ENCODE measurements at regions not wholly inside any gene's neighbourhood (a gene's known extent, or its start where the extent isn't known, plus 50 kb on each side); places are given as distances from the start of the nearest gene placed in this dataset.

DNA sequence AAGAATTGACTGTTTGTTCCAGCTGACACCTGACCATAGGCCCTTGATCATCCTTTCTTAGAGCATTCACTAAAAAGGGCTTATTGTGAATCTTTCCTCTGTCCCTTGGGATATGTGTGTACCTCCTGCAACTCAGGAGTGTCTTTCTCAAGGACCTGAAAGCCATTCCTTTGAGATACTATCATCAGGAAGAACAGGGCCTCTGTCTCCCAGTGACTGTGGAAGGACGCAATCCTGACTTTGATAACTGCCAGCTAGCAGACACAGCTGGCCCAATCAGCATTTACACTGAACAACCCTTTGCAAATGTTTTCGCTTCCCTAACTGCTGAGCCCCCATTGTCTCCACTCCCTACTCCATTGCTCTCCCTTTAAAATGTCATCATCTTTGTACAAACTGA, 144.4 kb downstream of the RMI1 start:
- dilution Hi-C loops (cut with MboI; ENCODE audit: extremely low pct_ligation_motif_present, low sequenced_read_pairs), result no loop called here
- no peak for TF ChIP-seq EZH2 (IDR thresholded peaks at IDR 0.05; ENCODE audit: low read length)
- no peak for TF ChIP-seq CTCF (optimal IDR thresholded peaks at IDR 0.05 in 1 of 3, IDR thresholded peaks at IDR 0.05 in 1 of 3, conservative IDR thresholded peaks at IDR 0.05 in 1 of 3; ENCODE audit: extremely low read depth in 1 of 3, insufficient read depth in 2 of 3, low read length in 3 of 3)
- no peak overlapping the region for H3K4me3 ChIP-seq (ENCODE audit: control insufficient read depth in 2 of 3, extremely low read depth in 1 of 3, insufficient read depth in 2 of 3, low read depth in 1 of 3, low read length in 3 of 3)
- H3K9me3 ChIP-seq (ENCODE audit: control insufficient read depth, low read depth, low read length), result no peaks in the 10 kb centered on the region
- H3K79me2 ChIP-seq (ENCODE audit: control insufficient read depth, insufficient read depth, low read length), result no peaks in the 10 kb centered on the region
- no peak overlapping the region for H2AFZ ChIP-seq (ENCODE audit: control insufficient read depth, low read length)
- H3K27ac ChIP-seq (ENCODE audit: control insufficient read depth, insufficient read depth, low read length), result no peak overlapping the region
- DNase-seq (ENCODE audit: low read depth, low spot score) (no peak), FAIRE-seq (no peak)
- H3K27me3 ChIP-seq (ENCODE audit: control insufficient read depth, extremely low read depth, insufficient read depth, low read length), result no peaks in the 10 kb centered on the region
- no peaks in the 10 kb centered on the region for H4K20me1 ChIP-seq (ENCODE audit: control insufficient read depth, extremely low read depth, insufficient read depth, low read length)
- no peaks in the 10 kb centered on the region for H3K4me1 ChIP-seq (ENCODE audit: control insufficient read depth, extremely low read depth, insufficient read depth, low read length)
- H3K9me1 ChIP-seq (ENCODE audit: control insufficient read depth, extremely low read depth, insufficient read depth, low read length), result no peaks in the 10 kb centered on the region
- H3K36me3 ChIP-seq (ENCODE audit: control insufficient read depth in 2 of 2, extremely low read depth in 1 of 2, insufficient read depth in 2 of 2, low read length in 2 of 2), result no peaks in the 10 kb centered on the region
- no peak overlapping the region for H3K4me2 ChIP-seq (ENCODE audit: control insufficient read depth, extremely low read depth, insufficient read depth, low read depth, low read length)
- H3K9ac ChIP-seq (ENCODE audit: control insufficient read depth, extremely low read depth, insufficient read depth, low read length), result no peak overlapping the region

DNA sequence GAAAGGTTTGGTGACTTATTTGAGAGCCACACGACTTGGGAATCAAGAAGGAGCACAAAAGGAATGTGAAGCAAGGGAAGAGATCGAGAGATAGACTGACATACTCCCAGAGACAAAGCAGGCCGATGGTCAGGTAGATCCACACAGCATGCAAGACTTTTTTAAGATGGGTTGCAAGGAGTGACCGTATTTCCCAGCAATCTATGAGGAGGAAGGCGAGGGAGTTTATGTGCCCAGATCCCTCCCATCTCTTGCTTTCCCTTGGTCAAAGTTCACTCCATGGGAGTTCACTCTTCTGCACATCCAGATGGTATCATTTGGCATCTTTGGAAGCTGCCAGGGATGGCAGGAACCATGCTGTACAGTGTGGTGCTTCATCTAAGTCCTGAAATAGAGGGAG, 148.9 kb downstream of the RMI1 start:
- no peaks in the 10 kb centered on the region for H3K9me3 ChIP-seq (ENCODE audit: control insufficient read depth, low read depth, low read length)
- no peak for FAIRE-seq
- TF ChIP-seq EZH2 (IDR thresholded peaks at IDR 0.05; ENCODE audit: low read length), result no peak
- no peak for TF ChIP-seq CTCF (optimal IDR thresholded peaks at IDR 0.05 in 1 of 3, IDR thresholded peaks at IDR 0.05 in 1 of 3, conservative IDR thresholded peaks at IDR 0.05 in 1 of 3; ENCODE audit: extremely low read depth in 1 of 3, insufficient read depth in 2 of 3, low read length in 3 of 3)

More for the DNA sequence above, 148.9 kb downstream of the RMI1 start:
- Histone ChIP-seq H3K9me1 (ENCODE audit: control insufficient read depth, extremely low read depth, insufficient read depth, low read length) (no peaks in the 10 kb centered on the region), H4K20me1 (ENCODE audit: control insufficient read depth, extremely low read depth, insufficient read depth, low read length) (no peaks in the 10 kb centered on the region), H3K4me2 (ENCODE audit: control insufficient read depth, extremely low read depth, insufficient read depth, low read depth, low read length) (no peak overlapping the region), H3K27me3 (ENCODE audit: control insufficient read depth, extremely low read depth, insufficient read depth, low read length) (no peaks in the 10 kb centered on the region), H3K9ac (ENCODE audit: control insufficient read depth, extremely low read depth, insufficient read depth, low read length) (no peak overlapping the region), H3K4me1 (ENCODE audit: control insufficient read depth, extremely low read depth, insufficient read depth, low read length) (no peaks in the 10 kb centered on the region), H3K79me2 (ENCODE audit: control insufficient read depth, insufficient read depth, low read length) (no peaks in the 10 kb centered on the region), H2AFZ (ENCODE audit: control insufficient read depth, low read length) (no peak overlapping the region), H3K4me3 (ENCODE audit: control insufficient read depth in 2 of 3, extremely low read depth in 1 of 3, insufficient read depth in 2 of 3, low read depth in 1 of 3, low read length in 3 of 3) (no peak overlapping the region), H3K36me3 (ENCODE audit: control insufficient read depth in 2 of 2, extremely low read depth in 1 of 2, insufficient read depth in 2 of 2, low read length in 2 of 2) (no peaks in the 10 kb centered on the region), H3K27ac (ENCODE audit: control insufficient read depth, insufficient read depth, low read length) (no peak overlapping the region)
- DNase-seq (ENCODE audit: low read depth, low spot score), result no peak
- dilution Hi-C loops (cut with MboI; ENCODE audit: extremely low pct_ligation_motif_present, low sequenced_read_pairs), result no loop called here

All from keratinocyte (primary cell).